C4-2B (cell line): ENCODE measurements at regions not wholly inside any gene's neighbourhood (a gene's known extent, or its start where the extent isn't known, plus 50 kb on each side); places are given as distances from the start of the nearest gene placed in this dataset.

Experiments
- ZFX ChIP-seq: fragments of 450-650 bp; IDR thresholded peaks from 2 replicates; pipeline ENCODE4 v1.6.1; 2017
- TF ChIP-seq, protein P1 (sequence below): fragments of 450-650 bp; conservative IDR thresholded peaks from 2 replicates; pipeline ENCODE4 v1.5.1; 2017; ENCODE audit warnings: mild to moderate bottlenecking

DNA sequence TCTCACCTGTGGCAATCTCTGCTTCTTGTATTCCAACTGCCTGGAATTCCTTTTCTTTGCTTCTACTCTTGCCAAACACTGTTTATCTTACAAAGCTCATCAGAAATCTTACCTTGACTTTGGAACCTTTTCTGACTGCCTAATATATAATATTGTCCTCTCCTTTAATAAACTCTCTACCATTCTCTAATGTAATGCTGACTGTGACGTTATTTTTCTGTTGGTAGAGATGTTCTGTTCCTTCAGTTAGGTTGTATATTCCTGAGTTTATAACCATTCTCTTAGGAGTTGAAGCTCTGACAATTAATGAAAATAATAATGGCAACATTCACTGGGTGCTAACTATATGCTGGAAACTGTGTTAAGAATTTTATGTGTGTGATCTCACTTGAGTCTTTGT, 188.8 kb upstream of the ATP10B start:
- TF ChIP-seq, protein P1, sequence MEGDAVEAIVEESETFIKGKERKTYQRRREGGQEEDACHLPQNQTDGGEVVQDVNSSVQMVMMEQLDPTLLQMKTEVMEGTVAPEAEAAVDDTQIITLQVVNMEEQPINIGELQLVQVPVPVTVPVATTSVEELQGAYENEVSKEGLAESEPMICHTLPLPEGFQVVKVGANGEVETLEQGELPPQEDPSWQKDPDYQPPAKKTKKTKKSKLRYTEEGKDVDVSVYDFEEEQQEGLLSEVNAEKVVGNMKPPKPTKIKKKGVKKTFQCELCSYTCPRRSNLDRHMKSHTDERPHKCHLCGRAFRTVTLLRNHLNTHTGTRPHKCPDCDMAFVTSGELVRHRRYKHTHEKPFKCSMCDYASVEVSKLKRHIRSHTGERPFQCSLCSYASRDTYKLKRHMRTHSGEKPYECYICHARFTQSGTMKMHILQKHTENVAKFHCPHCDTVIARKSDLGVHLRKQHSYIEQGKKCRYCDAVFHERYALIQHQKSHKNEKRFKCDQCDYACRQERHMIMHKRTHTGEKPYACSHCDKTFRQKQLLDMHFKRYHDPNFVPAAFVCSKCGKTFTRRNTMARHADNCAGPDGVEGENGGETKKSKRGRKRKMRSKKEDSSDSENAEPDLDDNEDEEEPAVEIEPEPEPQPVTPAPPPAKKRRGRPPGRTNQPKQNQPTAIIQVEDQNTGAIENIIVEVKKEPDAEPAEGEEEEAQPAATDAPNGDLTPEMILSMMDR: no peak
- TF ChIP-seq ZFX: no peak
